Ovary (tissue), 7 donors: ENCODE measurements at regions not wholly inside any gene's neighbourhood (a gene's known extent, or its start where the extent isn't known, plus 50 kb on each side); places are given as distances from the start of the nearest gene placed in this dataset.
"Not testable (repeated sequence)": the region's sequence is repeated elsewhere in the genome, so short reads cannot be mapped to it uniquely, and the experiment has no call there.

Experiments
- DNase-seq, 5 donors: peaks; one replicate each; pipeline ENCODE4 v3.0.0-alpha.2; 2019 to 2020
- H3K27ac ChIP-seq, 2 donors: fragments of 200-600 bp; one replicate each; pipeline versions ENCODE4 v1.5.1 to v1.8.0; 2019 to 2022
- H3K27me3 ChIP-seq: fragments of 200-600 bp; one replicate; pipeline ENCODE4 v1.8.0; 2022
- H3K36me3 ChIP-seq: fragments of 200-600 bp; sonication (generic); one replicate; pipeline ENCODE4 v1.5.1; 2019
- H3K4me1 ChIP-seq: one replicate; pipeline ENCODE4 v1.8.1; 2013; ENCODE audit warnings: mild to moderate bottlenecking, moderate library complexity; ENCODE audit not compliant: insufficient read depth
- H3K4me3 ChIP-seq: fragments of 200-600 bp; sonication (generic); one replicate; pipeline ENCODE4 v1.5.1; 2017
- H3K9me3 ChIP-seq, 2 donors: fragments of 200-600 bp in 1 of 2; sonication (generic) in 1 of 2; one replicate each; pipeline versions ENCODE4 v1.5.1 to v1.8.1; 2013 to 2019; ENCODE audit warnings: mild to moderate bottlenecking in 1 of 2, moderate library complexity in 1 of 2
- EP300 ChIP-seq: sonication (generic); formaldehyde crosslinking; IDR thresholded peaks from one replicate; pipeline ENCODE4 v1.6.1; 2017; ENCODE audit warnings: antibody characterized with exemption
- POLR2A ChIP-seq: fragments of 450-650 bp; IDR thresholded peaks from one replicate; pipeline ENCODE4 v1.6.1; 2017; ENCODE audit warnings: antibody characterized with exemption, mild to moderate bottlenecking, moderate library complexity
- WGBS, 3 donors: extraction: QIAGEN DNeasy Blood & Tissue Kit in 1 of 3; methylation state at CpG; one replicate each; pipeline versions ENCODE4 v1.1.5 to v1.1.7; 2013 to 2017; 5-methylcytosine and 5-hydroxymethylcytosine counted together
- intact Hi-C, 4 donors: fragments of 100-400 bp; cut with DNase I; formaldehyde crosslinking; loops; one replicate each; pipeline versions ENCODE4 v1.11.0 to v1.15.1; 2022 to 2023
- TF ChIP-seq, protein P1 (sequence below), 3 donors: fragments of 450-650 bp in 2 of 3; fragments of 200-600 bp in 1 of 3; IDR thresholded peaks; one replicate each; pipeline versions ENCODE4 v1.5.1 to v1.8.0; 2016 to 2022; ENCODE audit warnings: antibody characterized with exemption in 3 of 3, mild to moderate bottlenecking in 1 of 3
- donor health status: DM: no; HTN: no; CAD: no; lungs with moderate emphysema.
- donor health status: DM: no; HTN: no; CAD: no.
- donor health status: Bipolar disorder and iron deficiency.
- donor health status: DM: no; HTN: no; CAD: no.
- donor health status: DM: yes; HTN: yes; CAD: no.

DNA sequence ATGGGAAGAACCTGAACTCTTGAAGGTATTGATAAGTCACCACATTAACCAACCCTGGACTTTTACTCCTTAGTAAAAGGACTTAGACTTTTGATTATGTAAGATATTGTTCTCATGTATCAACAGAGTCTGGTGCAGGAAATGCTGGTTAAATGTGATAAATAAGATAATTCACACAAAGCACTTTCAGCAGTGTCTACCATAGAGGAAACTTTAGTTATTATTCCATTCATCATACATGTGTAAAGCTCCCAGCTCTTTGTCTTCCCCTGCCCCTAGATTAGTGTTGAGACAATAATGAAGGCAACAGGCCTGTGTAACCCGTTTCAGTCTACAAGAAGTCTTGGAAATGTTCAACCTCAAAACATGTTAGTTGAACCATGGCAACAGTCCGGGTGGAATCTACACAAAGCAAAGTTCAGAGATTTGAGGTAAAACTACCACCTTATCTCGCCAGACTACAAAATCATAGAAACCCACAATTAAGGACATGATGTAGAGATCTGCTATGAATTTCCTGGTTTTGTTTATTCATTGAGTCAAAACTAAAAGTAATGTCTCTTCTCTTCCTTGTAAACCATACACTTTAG lies 109.9 kb upstream of the ADO start:
- peaks cover 5% of the 10 kb centered on the region for H3K4me1 ChIP-seq
- H3K27ac ChIP-seq, result no peak overlapping the region
- TF ChIP-seq, protein P1, sequence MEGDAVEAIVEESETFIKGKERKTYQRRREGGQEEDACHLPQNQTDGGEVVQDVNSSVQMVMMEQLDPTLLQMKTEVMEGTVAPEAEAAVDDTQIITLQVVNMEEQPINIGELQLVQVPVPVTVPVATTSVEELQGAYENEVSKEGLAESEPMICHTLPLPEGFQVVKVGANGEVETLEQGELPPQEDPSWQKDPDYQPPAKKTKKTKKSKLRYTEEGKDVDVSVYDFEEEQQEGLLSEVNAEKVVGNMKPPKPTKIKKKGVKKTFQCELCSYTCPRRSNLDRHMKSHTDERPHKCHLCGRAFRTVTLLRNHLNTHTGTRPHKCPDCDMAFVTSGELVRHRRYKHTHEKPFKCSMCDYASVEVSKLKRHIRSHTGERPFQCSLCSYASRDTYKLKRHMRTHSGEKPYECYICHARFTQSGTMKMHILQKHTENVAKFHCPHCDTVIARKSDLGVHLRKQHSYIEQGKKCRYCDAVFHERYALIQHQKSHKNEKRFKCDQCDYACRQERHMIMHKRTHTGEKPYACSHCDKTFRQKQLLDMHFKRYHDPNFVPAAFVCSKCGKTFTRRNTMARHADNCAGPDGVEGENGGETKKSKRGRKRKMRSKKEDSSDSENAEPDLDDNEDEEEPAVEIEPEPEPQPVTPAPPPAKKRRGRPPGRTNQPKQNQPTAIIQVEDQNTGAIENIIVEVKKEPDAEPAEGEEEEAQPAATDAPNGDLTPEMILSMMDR (IDR thresholded peaks at IDR 0.05), result no peak
- TF ChIP-seq EP300 (no peak), POLR2A (no peak)
- H3K36me3 ChIP-seq, result no peaks in the 10 kb centered on the region
- intact Hi-C loops, result no loop called here
- H3K9me3 ChIP-seq, result no peaks in the 10 kb centered on the region
- no peak overlapping the region for H3K4me3 ChIP-seq
- 64 to 78% (median 71%) methylated on average over 3 of the region's 3 CpGs for WGBS, 3 donors
- no peaks in the 10 kb centered on the region for H3K27me3 ChIP-seq
- no peak for DNase-seq

DNA sequence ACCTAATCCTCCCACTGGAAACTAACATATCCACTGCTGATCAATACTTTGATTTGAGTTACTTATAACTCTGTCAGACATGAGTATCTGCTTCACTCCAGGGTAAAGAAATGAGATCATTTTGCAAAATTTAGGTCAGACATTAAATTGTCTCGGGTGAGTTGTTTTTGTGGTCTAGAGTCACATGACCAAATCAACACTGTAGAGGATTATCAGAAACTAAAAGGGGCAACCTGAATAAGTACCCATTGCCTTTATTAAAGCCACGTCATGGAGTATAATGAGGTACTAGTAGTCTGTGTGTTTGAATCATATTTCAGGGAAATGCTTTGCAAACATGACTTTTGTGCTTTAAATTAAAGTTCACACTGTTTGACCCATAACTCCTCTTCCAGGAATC lies 107.7 kb upstream of the ADO start:
- H3K27me3 ChIP-seq, result no peaks in the 10 kb centered on the region
- H3K4me1 ChIP-seq, result peaks cover 3% of the 10 kb centered on the region
- WGBS, 3 donors, result 71 to 81% (median 80%) methylated on average over 2 of the region's 2 CpGs
- H3K9me3 ChIP-seq, result no peaks in the 10 kb centered on the region
- no peak for DNase-seq
- no peak overlapping the region for H3K27ac ChIP-seq
- H3K4me3 ChIP-seq, result no peak overlapping the region
- intact Hi-C loops, result no loop called here
- H3K36me3 ChIP-seq, result no peaks in the 10 kb centered on the region
- TF ChIP-seq, protein P1 (IDR thresholded peaks at IDR 0.05), result no peak
- no peak for TF ChIP-seq EP300
- no peak for TF ChIP-seq POLR2A

DNA sequence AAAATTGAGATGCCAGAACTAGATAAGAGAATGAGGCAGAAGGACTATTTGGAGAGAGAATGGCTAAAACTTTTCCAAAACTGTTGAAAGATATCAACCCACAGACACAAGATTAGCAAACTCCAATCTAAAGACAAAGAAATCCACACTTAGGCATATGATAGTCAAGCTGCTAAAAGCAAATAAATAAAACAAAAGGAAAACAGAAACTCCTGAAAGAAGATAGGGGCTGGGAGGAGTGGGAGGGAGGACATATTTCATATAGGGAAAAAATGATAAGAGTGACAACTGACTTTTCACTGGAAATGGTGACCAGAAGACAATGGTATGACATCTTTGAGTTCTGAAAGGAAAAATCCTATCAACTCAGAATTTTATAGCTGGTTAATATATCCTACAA lies 105.4 kb upstream of the ADO start:
- Histone ChIP-seq H3K27ac (no peak overlapping the region), H3K9me3 (no peaks in the 10 kb centered on the region), H3K36me3 (no peaks in the 10 kb centered on the region), H3K4me1 (no peaks in the 10 kb centered on the region), H3K27me3 (no peaks in the 10 kb centered on the region), H3K4me3 (no peak overlapping the region)
- TF ChIP-seq, protein P1 (IDR thresholded peaks at IDR 0.05), result no peak
- intact Hi-C loops, result no loop called here
- DNase-seq, result no peak

DNA sequence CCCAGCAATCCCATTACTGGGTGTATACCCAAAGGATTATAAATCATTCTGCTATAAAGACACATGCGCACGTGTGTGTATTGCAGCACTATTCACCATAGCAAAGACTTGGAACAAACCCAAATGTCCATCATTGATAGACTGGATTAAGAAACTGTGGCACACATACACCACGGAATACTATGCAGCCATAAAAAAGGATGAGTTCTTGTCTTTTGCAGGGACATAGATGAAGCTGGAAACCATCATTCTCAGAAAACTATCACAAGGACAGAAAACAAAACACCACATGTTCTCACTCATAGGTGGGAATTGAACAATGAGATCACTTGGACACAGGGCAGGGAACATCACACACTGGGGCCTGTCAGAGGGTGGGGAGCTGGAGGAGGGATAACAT lies 100.4 kb upstream of the ADO start:
- DNase-seq, H3K9me3 ChIP-seq, intact Hi-C loops, H3K4me1 ChIP-seq, H3K27me3 ChIP-seq, H3K27ac ChIP-seq, H3K4me3 ChIP-seq, H3K36me3 ChIP-seq: not testable (repeated sequence)
- WGBS, 3 donors, result 89 to 97% (median 92%) methylated on average over 3 of the region's 3 CpGs

DNA sequence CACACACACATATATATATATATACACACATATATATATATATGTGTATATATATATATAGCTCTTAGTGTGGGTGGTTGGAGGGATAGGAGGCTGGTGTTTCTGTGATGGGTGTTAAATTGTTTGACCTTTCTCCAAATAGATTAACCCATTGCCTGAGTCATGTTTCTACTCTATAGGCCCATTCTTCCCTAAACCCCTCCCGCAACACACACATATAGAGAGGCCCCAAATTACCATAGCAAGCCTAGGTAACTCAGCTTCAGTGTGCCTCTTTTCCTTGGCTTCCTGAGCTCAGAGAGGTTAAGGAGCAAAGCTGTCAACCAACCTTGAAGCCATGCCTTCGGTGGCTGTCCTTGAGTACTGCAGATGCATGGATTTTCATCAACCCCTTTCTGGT lies 98.7 kb upstream of the ADO start:
- H3K27ac ChIP-seq, result no peak overlapping the region
- H3K27me3 ChIP-seq, result no peaks in the 10 kb centered on the region
- TF ChIP-seq EP300, result no peak
- TF ChIP-seq, protein P1 (IDR thresholded peaks at IDR 0.05), result no peak
- no peak for TF ChIP-seq POLR2A
- H3K9me3 ChIP-seq, result no peaks in the 10 kb centered on the region
- WGBS, 3 donors, result 89 to 97% (median 93%) methylated on average over 2 of the region's 2 CpGs
- H3K36me3 ChIP-seq, result no peaks in the 10 kb centered on the region
- H3K4me3 ChIP-seq, result no peak overlapping the region
- intact Hi-C loops, result no loop called here
- no peak for DNase-seq
- H3K4me1 ChIP-seq, result no peaks in the 10 kb centered on the region
